HG02852 (cell line): ENCODE measurements at regions not wholly inside any gene's neighbourhood (a gene's known extent, or its start where the extent isn't known, plus 50 kb on each side); places are given as distances from the start of the nearest gene placed in this dataset.

ENCODE experiments used
- ATAC-seq: cut with Tn5 transposase; IDR thresholded peaks from one replicate; pipeline ENCODE4 v1.9.1; 2021; ENCODE audit warnings: mild to moderate bottlenecking, moderate library complexity; ENCODE audit not compliant: unreplicated experiment

DNA sequence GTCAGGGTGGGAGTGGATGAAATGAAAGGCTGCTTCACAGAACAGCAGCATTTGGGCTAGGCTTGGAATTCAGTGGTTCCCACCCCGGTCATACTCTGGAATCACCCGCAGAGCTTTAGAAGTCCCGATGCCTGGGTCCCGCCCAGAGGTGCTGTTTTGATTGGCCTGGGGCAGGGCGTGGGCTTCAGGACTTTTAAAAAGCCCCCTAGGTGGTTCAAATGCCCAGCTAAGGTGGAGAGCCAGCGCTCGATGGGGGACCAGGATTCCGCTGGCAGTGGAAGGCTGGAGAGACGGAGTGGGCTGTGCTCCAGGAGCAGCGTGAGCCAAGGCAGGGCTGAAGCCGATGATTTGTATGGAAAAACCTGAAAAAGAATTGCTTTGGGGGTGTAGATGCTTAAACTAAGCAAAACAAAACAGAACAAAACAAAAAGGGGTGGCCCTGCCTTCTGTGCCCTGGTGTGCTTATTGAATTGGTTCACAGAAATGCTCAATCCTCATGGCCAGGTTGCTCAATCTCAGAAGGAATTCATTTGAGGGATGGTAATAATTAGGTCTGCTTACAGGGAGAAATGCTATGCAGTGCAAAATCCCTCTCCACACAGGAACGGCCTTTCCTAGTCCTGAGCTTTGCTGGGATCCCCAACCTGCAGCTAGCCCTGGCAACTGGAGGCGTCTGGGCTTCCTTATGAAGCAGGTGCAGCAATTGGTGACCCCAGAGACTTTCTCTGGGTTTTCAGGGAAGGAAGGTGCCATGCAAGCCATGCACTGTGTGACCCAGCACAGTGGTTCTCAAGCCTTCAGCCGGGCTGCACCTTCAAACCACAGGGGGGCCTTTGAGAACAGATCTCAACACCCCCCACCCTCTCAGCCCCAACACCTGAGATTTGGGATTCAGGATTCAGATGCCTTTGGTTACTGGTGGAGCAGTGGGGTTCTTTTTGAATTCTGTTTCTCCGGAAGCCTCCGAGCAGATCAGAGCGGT, 174.0 kb upstream of the ZNF618 start:
- ATAC-seq, result no peak

DNA sequence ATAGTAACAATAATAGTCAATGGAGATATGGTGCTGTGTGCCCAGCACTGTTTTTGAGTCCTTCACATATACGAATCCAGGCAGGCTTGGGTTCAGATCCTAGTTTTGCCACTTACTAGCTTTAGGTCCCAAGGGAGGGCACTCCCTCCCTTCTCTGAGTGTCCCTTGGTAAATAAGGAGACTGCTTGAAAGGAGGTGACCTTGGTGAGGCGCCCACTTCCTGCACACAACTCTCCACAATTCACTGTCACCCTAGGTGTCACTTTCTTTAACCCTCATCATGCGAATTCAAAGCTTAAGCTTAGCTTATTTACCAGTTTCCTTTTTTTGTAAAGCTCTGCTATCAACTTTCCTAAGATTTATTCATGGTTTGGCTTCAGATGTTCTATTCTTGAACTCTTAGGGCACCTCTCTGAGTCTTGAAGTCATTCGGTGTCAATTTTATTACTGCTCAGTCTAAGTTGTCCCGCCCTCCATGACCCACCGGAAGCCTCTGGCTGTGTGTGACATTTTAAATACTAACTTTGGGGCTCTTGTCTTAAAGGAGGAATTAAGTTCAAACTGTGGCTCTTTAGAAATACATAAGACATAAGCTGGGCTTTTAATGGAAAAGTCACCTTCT, 170.7 kb upstream of the ZNF618 start:
- no peak for ATAC-seq

DNA sequence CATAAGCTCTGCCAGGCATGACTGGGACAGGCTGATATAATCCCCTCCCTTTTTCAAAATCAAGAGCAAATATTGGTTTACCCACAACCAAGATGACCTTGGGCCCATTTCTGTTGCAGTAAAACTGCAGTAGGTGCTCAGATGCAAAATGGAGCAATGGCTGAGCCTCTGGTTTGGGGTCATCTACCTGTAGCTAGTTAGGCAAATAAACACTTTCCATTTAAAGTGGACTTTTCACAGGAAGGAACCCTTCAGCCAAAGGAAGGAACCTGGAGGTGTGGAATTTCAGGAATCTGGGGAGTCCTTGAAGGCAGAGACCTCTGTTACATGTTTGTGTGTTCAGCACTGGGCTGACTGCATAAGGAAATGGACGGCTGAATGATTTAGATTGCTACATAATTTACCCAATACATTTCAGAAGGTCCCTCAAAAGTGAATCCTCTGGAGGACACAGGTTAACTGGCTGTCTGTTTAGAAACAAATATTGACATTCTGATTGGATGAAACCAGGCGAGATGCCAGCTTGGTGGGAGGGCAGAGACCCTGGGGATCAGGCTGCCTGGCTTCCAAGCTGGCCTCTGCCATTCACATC, 170.1 kb upstream of the ZNF618 start:
- ATAC-seq, result no peak

DNA sequence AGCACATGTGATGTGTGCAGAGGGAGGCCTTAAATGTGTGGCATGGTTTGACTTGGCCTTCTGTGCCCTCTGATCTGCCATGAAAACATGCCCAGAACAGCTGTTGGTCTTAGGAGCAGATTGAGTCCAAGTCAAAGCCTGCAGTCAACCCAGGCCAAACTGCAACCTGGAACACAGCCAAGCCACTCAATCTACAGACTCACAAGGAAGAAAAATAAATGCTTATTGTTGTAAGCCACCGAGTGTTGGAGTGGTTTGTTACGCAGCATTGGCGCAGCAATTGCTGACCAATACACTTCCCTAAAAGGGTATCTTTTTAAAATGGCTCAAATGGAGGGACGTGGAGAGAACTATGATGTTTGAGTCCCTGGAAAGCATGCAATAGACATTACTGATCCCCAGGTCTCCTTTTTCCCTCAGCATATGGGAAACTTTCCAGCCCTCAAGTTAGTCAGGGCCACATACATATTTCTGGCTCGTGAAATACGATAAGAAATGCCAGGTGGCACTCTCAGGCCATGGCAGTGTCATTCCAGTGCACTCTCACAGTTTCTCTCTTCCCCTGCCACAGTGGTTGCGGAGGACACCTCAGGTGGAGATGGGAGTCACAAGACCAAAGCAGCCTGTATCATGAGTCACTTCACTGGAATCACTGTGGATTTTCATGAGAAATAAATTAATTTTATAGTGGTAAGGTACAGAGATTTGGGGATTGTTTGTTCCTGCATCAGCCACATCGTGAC, 168.0 kb upstream of the ZNF618 start:
- ATAC-seq, result no peak

DNA sequence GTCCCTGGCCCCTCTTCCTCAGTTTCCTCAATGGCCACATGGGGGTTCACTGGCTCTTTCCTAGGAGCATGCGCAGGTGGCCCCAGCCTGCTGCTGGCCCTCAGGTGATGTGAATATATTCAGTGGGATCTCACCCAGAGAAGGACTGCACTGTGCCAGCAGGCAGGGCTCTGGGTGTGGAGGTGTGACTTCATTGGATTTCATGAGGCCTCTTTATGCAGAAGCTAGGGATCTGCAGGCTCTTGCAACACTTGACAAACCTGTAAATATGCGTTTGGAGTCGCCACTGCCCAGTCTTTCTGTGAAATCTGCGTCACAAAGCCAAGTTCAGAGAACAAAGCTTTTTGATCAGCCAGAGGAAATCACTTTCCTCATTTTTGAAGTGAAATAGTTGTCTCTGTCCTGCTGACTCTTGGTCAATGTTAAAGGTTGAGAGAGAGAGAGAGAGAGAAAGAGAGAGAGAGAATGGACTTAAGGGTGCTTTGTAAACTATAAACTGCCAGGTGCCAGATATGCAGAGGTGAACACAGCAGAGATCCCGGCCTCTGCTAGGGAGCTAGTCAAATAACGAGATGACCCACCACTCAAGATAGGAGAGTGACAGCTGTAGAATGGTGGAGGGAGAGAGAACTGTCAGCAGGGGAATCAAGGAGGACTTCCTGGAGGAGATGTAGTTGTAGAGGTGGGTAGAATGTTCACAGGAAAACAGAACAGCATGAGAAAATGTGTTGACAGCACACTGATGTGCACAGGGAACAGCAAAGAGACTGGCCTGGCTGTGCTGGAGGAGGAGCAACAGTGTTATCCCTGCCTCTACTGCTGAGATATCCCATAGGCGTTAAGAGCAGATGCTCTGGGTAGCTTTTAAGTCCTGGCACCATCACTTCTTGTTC, 167.0 kb upstream of the ZNF618 start:
- ATAC-seq, result no peak

DNA sequence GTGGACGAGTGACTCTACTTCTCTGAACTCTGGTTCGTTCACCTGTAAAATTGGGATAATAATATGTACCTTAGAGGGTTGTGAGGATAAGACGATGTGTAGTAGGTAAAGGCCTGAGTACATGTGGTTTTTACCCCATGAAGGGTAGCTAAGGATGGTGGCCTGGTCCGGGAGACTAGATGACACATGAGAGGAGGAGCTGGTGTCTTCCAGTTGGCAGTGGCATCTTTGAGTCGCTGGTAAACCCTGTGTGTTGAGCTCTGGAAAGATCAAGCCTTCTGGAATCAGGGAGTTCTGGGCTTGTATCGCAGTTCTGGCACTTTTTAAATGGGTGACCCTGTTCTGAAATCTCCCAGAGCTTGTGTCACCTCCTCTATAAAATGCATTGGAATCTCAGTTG, 166.4 kb upstream of the ZNF618 start:
- no peak for ATAC-seq

DNA sequence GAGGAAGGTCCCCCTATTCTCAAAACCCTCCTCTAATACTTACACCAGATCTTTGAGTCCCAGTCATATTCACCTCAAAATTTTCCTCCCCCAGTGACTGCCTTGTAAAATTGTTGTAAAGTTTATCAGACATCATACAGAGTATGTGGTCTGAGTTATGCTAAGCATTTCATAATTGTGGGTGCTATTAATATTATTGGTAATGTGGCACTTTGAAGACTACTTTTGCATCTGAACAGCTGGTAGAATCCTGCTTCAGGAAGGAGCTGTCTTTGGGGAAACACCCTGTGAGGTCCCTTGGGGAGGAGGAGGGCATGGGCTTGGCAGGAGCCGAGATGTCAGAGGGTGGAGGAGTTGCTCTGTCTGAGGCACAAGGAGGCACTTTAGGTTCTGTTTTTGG, 164.9 kb upstream of the ZNF618 start:
- no peak for ATAC-seq

DNA sequence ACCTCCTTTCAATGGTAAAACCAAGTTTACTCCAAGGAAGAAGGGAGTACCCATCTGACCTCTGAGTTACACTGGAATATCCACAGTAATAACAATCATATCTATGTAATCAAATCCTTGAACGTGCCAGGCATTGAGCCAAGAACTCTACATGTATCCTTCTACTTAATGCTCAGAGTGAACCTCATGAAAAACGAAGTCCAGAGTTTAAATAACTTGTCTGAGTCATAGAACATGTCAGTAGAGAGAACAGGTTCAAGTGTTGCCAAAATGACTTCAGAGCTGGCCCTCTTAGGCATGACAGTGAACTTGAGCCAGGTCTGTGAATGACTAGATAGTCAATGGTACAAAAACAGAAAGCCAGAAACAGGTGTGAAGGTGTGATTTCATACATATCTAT, 164.1 kb upstream of the ZNF618 start:
- no peak for ATAC-seq

DNA sequence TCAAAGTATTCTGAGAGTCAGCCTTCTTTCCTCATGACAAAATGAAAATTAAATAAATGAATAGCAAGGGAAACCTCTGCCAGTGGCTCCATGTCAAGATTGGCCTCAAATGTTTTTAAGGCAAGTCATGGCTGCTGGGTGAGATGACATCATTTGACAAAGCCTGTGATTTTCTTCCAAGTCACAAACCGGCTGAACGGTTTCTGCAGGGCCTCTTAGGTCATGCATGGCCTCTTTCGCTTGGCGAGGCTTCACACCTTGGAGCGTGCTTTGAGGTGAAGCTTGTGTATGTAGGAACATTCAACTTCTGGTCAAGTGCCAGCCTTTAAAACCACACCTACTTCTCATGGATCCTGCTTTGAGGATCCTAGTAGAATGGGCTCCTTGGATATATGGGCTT, 161.0 kb upstream of the ZNF618 start:
- ATAC-seq, result no peak

DNA sequence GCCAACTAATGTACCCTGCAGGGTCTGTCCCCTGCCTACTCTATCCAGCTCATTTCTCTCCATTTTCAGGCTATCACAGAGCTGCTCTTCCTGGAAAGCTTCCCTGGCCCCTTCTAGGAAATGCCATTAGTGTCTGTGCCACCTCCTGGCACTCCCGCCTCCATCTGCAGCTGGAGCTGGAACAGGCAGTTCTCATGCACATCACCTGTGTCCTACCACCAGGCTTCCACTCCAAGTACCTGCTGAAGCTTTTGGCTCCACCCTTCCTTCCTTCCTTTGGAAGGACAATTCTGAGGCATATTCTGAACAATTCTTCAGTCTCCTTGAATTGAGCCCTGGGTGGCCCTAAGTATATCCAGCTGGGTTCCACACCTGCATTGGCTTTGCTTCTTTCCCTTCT, 156.2 kb upstream of the ZNF618 start:
- no peak for ATAC-seq

DNA sequence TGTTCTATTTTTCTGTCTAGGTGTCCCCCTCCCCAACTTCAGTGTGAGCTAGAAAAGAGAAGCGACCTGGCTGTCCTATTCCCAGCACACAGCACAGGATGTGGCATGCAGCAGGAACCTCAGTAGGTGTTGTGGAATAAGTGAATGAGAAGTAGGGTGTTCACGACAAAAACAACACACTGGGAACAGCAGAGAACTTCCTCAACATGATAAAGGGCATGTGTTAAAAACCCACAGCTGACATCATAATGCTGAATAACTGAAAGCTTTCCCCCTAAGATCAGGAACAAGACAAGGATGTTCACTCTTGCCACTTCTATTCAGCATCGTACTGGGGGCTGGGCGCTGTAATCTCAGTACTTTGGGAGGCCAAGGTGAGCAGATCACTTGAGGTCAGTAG, 155.6 kb upstream of the ZNF618 start:
- ATAC-seq, result no peak

DNA sequence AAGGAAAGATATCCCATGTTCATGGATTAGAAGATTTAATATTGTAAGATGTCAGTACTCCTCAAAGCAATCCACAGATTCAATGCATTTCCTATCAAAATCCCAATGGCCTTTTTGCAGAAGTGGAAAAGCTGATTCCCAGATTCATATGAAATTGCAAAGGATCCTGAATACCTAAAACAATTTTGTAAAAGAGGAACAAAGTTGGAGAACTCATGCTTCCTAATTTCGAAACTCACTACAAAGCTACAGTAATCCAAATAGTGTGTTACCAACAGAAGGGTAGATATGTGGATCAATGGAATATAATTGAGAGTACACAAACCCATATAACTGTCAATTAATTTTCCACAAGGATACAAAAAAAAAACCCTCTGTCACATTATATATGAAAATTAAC, 154.3 kb upstream of the ZNF618 start:
- ATAC-seq, result no peak

DNA sequence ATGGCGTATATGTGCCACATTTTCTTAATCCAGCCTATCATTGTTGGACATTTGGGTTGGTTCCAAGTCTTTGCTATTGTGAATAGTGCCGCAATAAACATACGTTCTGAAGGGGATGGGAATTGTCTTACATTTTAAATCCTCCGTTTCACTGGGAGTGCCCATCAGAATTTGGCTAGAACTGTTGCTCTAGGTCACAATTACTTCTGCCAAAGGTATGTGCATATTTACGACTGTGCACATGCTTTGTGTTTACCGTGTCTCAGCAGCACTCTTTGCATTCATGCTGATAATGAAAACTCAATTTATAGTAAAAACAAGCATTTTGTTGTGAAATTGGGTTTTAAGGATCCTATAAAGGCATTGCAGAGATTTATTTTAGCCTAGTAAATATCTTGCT, 151.9 kb upstream of the ZNF618 start:
- no peak for ATAC-seq

DNA sequence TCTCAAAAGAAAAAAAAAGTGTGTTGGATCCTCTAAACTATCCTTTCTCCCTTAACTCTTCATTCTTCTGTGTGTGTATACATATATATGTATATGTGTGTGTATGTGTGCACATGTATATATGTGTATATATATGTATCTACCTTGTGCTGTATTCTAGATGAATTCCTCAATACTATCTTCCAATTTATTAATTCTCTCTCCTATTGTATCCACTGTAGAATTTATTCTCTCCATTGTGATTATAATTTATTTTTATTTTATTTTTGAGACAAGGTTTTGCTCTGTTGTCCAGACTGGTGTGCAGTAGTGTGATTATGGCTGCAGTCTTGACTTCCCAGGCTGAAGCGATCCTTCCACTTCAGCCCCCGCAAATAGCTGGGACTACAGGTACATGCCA, 147.1 kb upstream of the ZNF618 start:
- no peak for ATAC-seq

DNA sequence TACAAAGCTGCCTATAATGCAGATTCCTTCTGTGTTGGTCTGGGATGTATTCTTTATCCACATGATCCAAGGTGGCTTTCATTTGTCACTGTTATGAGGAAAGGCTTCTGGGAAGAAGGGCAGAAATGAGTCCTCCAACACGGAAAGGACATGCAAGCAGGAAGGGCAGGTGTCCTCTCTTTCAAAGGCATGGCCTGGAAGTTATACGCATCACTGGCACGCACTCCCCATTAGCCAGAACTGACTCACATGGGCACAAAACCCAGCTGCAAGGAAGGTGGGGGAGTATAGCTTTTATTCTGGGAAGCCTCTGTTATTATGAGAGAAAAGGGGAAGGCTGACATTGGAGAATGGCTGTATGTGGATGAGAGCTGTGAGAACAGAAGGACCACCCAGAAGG, 141.3 kb upstream of the ZNF618 start:
- no peak for ATAC-seq

DNA sequence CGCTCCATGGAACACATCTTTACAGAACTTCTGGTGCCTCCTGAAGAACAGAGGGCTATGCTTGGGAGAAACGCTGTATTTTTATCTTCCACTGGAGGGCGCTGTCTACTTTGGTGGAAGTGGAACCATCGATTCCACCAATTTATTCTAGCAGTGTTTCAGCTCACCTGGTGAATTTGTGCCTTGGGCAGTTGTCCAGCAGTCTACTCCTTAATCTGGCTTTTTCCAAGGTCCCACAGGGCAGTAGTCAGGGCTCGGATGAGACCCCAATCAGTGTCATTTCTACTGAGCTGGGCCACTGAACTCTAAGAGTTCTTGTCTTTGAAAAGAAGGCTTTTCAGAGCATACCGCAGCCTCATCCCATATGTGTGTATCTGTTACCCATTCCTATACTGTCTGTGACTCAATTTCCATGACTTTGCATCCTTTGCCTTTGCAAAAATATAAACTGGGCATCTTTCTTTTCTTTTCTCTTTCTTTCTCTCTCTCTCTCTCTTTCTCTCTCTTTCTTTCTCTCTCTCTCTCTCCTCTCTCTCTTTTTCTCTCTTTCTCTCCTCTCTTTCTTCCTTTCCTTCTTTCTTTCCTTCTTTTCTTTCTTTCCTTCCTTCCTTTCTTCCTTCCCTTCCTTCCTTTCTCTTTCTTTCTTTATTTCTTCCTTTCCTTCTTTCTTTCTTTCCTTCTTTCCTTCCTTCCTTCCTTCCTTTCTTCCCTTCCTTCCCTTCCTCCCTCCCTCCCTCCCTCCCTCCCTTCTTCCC, 138.4 kb upstream of the ZNF618 start:
- no peak for ATAC-seq

DNA sequence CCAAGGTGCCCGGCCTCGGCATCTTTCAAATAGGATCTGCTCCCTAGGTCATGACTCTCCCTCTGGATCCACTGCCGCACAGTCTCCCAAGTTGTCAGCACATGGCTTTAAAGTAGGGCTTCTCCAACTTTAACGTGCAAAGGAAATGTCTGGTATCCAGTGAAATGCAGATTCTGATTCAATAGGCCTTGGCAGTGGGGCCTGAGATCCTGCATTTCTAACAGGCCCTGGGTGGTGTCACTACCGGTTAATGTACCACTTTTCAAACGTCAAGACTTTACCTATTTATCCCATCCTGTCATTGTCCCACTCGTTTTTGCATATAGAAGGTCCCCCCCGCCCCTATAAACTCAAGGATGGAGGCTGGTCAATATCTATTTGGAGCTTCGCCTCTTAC, 137.6 kb upstream of the ZNF618 start:
- no peak for ATAC-seq

DNA sequence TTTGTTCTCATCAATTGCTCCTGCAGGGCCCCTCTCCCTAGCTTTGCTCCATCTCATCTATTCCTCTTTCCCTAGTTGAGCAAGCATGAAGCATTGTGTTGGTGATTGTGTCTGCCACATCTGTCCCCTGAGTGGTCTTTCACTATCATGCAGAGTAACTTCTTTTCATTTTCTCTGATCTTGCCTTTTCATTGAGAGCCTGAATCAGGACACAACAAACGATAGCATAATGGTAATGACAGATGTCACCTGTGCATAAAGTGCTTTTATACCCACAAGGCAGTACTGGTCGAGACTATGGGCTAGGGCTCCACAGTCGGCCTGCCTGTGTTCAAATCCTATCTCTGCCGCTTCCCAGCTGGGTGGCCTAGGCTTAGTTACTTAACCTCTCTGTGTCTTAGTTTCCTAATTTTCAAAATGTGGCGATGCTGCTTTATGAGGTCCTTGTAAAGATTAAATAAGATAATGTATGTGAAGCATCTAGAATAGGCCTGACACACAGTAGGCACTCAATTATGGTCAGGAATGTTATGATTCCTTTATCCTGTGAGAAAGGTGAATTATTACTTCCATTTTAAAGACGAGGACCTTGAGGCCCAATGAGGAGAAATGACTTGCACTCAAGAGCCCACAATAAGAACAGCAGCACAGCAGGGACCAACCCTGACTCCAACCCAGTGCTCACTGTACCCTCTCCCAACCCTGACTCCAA, 137.1 kb upstream of the ZNF618 start:
- no peak for ATAC-seq
